Cerebellar cortex (tissue), 1 donor: ENCODE measurements at regions not wholly inside any gene's neighbourhood (a gene's known extent, or its start where the extent isn't known, plus 50 kb on each side); places are given as distances from the start of the nearest gene placed in this dataset.
A peak's percentile ranks its signal among the peaks of the same experiment; 100 is the strongest.

ENCODE experiments used
- DNase-seq: peaks from one replicate; pipeline ENCODE4 v3.0.0-alpha.2; 2015; ENCODE audit warnings: low spot score

GRCh38 chr20:61049684-61050083 lies 202.4 kb upstream of the CDH4 start:
- DNase-seq = no peak

GRCh38 chr20:61050336-61050890 lies 201.6 kb upstream of the CDH4 start:
- DNase-seq = no peak

GRCh38 chr20:61052195-61052750 lies 199.8 kb upstream of the CDH4 start:
- DNase-seq = no peak

- no peak for DNase-seq
Observed at GRCh38 chr20:61052776-61053442, 199.2 kb upstream of the CDH4 start.

- DNase-seq = peak; percentile 1
Observed at GRCh38 chr20:61053487-61053886, 198.6 kb upstream of the CDH4 start.

- no peak for DNase-seq
Observed at GRCh38 chr20:61053889-61054288, 198.2 kb upstream of the CDH4 start.

- no peak for DNase-seq
Observed at GRCh38 chr20:61054411-61054810, 197.7 kb upstream of the CDH4 start.

GRCh38 chr20:61055180-61056010 lies 196.7 kb upstream of the CDH4 start:
- no peak for DNase-seq

GRCh38 chr20:61056116-61056515 lies 195.9 kb upstream of the CDH4 start:
- no peak for DNase-seq

GRCh38 chr20:61056627-61057442 lies 195.2 kb upstream of the CDH4 start:
- DNase-seq = no peak

- DNase-seq = no peak
Observed at GRCh38 chr20:61057443-61058121, 194.5 kb upstream of the CDH4 start.

- DNase-seq = no peak
Observed at GRCh38 chr20:61061981-61062380, 190.1 kb upstream of the CDH4 start.

GRCh38 chr20:61065853-61066252 lies 186.2 kb upstream of the CDH4 start:
- no peak for DNase-seq

GRCh38 chr20:61066526-61066925 lies 185.5 kb upstream of the CDH4 start:
- DNase-seq = no peak

- DNase-seq = no peak
Observed at GRCh38 chr20:61067221-61067620, 184.8 kb upstream of the CDH4 start.

- no peak for DNase-seq
Observed at GRCh38 chr20:61072398-61072797, 179.7 kb upstream of the CDH4 start.

GRCh38 chr20:61073376-61073775 lies 178.7 kb upstream of the CDH4 start:
- DNase-seq = no peak

- DNase-seq = no peak
Observed at GRCh38 chr20:61082720-61083119, 169.3 kb upstream of the CDH4 start.

GRCh38 chr20:61083431-61083830 lies 168.6 kb upstream of the CDH4 start:
- DNase-seq = no peak

- DNase-seq = no peak
Observed at GRCh38 chr20:61086031-61086430, 166.0 kb upstream of the CDH4 start.

GRCh38 chr20:61090541-61090940 lies 161.5 kb upstream of the CDH4 start:
- DNase-seq = no peak
